K562 (cell line): ENCODE measurements at regions not wholly inside any gene's neighbourhood (a gene's known extent, or its start where the extent isn't known, plus 50 kb on each side); places are given as distances from the start of the nearest gene placed in this dataset.

Experiments
- ATAC-seq: fragments of 200-7000 bp; cut with Tn5 transposase; 3 replicates; pipeline ENCODE4 v1.9.1; 2020; ENCODE audit warnings: moderate library complexity
- BruUV-seq: library from RNA; stranded (reverse); fragments of 400-500 nt; replicated peaks from 2 replicates; lab custom pipeline; 2021; lab: Mats Ljungman, UMichigan
- CTCF ChIA-PET: fragments of 300-600 bp; formaldehyde crosslinking; extraction: SDS; loops from one replicate; lab custom pipeline; 2021; ENCODE audit warnings: low intra/inter-chr PET ratio; lab: Yijun Ruan, JAX
- POLR2A ChIA-PET: fragments of 300-600, 350-650 bp; sonication (Branson Sonifier 250); formaldehyde crosslinking; extraction: SDS; loops from one replicate; lab custom pipeline; 2021; ENCODE audit warnings: antibody characterized with exemption, inconsistent platforms; lab: Yijun Ruan, JAX
- DNase-seq, 4 experiments: peaks; one replicate each; pipeline versions ENCODE4 v3.0.0 to v3.0.0-alpha.2; 2011 to 2018; ENCODE audit warnings: low spot score in 3 of 4, mixed read lengths in 3 of 4; ENCODE audit errors: extremely low read depth in 1 of 4
- FAIRE-seq: peaks from 2 replicates; lab custom pipeline; 2011; peaks lifted over from hg19 to GRCh38; lab: Jason Lieb, UNC
- H2AFZ ChIP-seq: 2 replicates; pipeline ENCODE4 v1.6.0; 2011; ENCODE audit warnings: low read depth, low read length, control low read depth, inconsistent platforms
- H3K27ac ChIP-seq: fragments of 200-600 bp; 3 replicates; pipeline ENCODE4 v1.8.0; 2011; ENCODE audit warnings: low read depth, mild to moderate bottlenecking, control low read depth, inconsistent platforms, low read length, moderate library complexity, mixed read lengths; ENCODE audit errors: extremely low read depth
- H3K27me3 ChIP-seq, 2 experiments: fragments of 300-600 bp in 1 of 2; 2 replicates in 1 of 2; 3 replicates in 1 of 2; pipeline versions ENCODE4 v1.6.0 to v1.8.0; 2011; ENCODE audit warnings: inconsistent platforms in 2 of 2, low read length in 2 of 2, mild to moderate bottlenecking in 1 of 2, mixed read lengths in 1 of 2, moderate library complexity in 1 of 2; ENCODE audit not compliant: control insufficient read depth in 2 of 2, insufficient read depth in 2 of 2
- H3K36me3 ChIP-seq: fragments of 300-600 bp; 3 replicates; pipeline ENCODE4 v1.8.0; 2011; ENCODE audit warnings: mild to moderate bottlenecking, low read length, inconsistent platforms; ENCODE audit not compliant: control insufficient read depth, insufficient read depth
- H3K4me1 ChIP-seq, 2 experiments: fragments of 200-600 bp in 1 of 2; replicated peaks in 1 of 2; 2 replicates in 1 of 2; 3 replicates in 1 of 2; pipeline versions ENCODE4 v1.5.1 to v1.8.0; 2011; ENCODE audit warnings: inconsistent platforms in 2 of 2, low read length in 2 of 2, mild to moderate bottlenecking in 1 of 2, mixed read lengths in 1 of 2, moderate library complexity in 1 of 2; ENCODE audit not compliant: control insufficient read depth in 2 of 2, insufficient read depth in 2 of 2
- H3K4me2 ChIP-seq: 2 replicates; pipeline ENCODE4 v1.6.1; 2011; ENCODE audit warnings: low read length, control low read depth, inconsistent platforms, mixed read lengths; ENCODE audit not compliant: insufficient read depth
- H3K4me3 ChIP-seq: fragments of 200-600 bp; sonication (generic), shearing (Covaris generic); 2 replicates; pipeline ENCODE4 v1.5.1; 2016; ENCODE audit warnings: control low read depth, inconsistent platforms
- H3K79me2 ChIP-seq: fragments of 200-600 bp; 3 replicates; pipeline ENCODE4 v1.8.0; 2011; ENCODE audit warnings: low read length, inconsistent platforms; ENCODE audit not compliant: control insufficient read depth, insufficient read depth
- H3K9ac ChIP-seq, 2 experiments: 2 replicates each; pipeline versions ENCODE4 v1.6.0 to v1.6.1; 2011; ENCODE audit warnings: low read depth in 2 of 2, low read length in 2 of 2, control low read depth in 1 of 2, inconsistent platforms in 1 of 2, mild to moderate bottlenecking in 1 of 2, mixed read lengths in 1 of 2; ENCODE audit not compliant: insufficient read depth in 1 of 2
- H3K9me1 ChIP-seq: one replicate; pipeline ENCODE4 v1.6.0; 2011; ENCODE audit warnings: inconsistent platforms, mild to moderate bottlenecking, low read length, moderate library complexity; ENCODE audit not compliant: control insufficient read depth, insufficient read depth
- H3K9me3 ChIP-seq: replicated peaks from 2 replicates; pipeline ENCODE4 v1.5.1; 2011; ENCODE audit warnings: low read depth, low read length, inconsistent platforms; ENCODE audit not compliant: control insufficient read depth, insufficient read depth
- H4K20me1 ChIP-seq: replicated peaks from 2 replicates; pipeline ENCODE4 v1.6.1; 2011; ENCODE audit warnings: low read length, inconsistent platforms, mixed read lengths; ENCODE audit not compliant: control insufficient read depth, insufficient read depth
- ARID2 ChIP-seq: fragments of 450-650 bp; IDR thresholded peaks from 2 replicates; pipeline ENCODE4 v1.6.1; 2017; ENCODE audit warnings: antibody characterized with exemption, mild to moderate bottlenecking
- E2F5 ChIP-seq: sonication (generic); formaldehyde crosslinking; IDR thresholded peaks from 2 replicates; pipeline ENCODE4 v1.8.0; 2022; ENCODE audit warnings: mild to moderate bottlenecking, missing genetic modification reagents
- RBM25 ChIP-seq: fragments of 200-400 bp; formaldehyde crosslinking; IDR thresholded peaks from 2 replicates; pipeline ENCODE4 v1.6.1; 2018; ENCODE audit warnings: low read length, low read depth, moderate library complexity; ENCODE audit not compliant: severe bottlenecking
- TCF7 ChIP-seq: sonication (generic); IDR thresholded peaks from 2 replicates; pipeline ENCODE4 v1.6.1; 2016; ENCODE audit warnings: antibody characterized with exemption, borderline replicate concordance
- YY1 ChIP-seq, 3 experiments: IDR thresholded peaks; 2 replicates each; pipeline ENCODE4 v1.6.1; 2011; ENCODE audit warnings: low read length in 2 of 3, mild to moderate bottlenecking in 2 of 3, moderate library complexity in 2 of 3, borderline replicate concordance in 1 of 3, control low read depth in 1 of 3, low read depth in 1 of 3; ENCODE audit not compliant: insufficient read depth in 3 of 3, insufficient replicate concordance in 2 of 3, control insufficient read depth in 1 of 3, insufficient read length in 1 of 3; ENCODE audit errors: extremely low read depth in 1 of 3
- ZNF695 ChIP-seq: fragments of 450-650 bp; formaldehyde crosslinking; IDR thresholded peaks from 2 replicates; pipeline ENCODE4 v1.4.0; 2020; ENCODE audit warnings: mild to moderate bottlenecking, moderate library complexity
- WGBS: fragments of 100-300 bp; shearing (Covaris generic); methylation state at CpG from one replicate; pipeline ENCODE4 v1.1.6; 2016; ENCODE audit warnings: low coverage, mixed read lengths; ENCODE audit not compliant: insufficient coverage; ENCODE audit errors: missing lambda C conversion rate; 5-methylcytosine and 5-hydroxymethylcytosine counted together
- in situ Hi-C: fragments of 300-500 bp; cut with MboI; formaldehyde crosslinking; loops from 4 replicates; pipeline ENCODE4 v1.15.0; 2018; ENCODE audit warnings: inconsistent platforms, mixed read lengths
- intact Hi-C: fragments of 100-400 bp; cut with micrococcal nuclease; formaldehyde crosslinking; loops from 2 replicates; pipeline ENCODE4 v1.14.2; 2022

DNA sequence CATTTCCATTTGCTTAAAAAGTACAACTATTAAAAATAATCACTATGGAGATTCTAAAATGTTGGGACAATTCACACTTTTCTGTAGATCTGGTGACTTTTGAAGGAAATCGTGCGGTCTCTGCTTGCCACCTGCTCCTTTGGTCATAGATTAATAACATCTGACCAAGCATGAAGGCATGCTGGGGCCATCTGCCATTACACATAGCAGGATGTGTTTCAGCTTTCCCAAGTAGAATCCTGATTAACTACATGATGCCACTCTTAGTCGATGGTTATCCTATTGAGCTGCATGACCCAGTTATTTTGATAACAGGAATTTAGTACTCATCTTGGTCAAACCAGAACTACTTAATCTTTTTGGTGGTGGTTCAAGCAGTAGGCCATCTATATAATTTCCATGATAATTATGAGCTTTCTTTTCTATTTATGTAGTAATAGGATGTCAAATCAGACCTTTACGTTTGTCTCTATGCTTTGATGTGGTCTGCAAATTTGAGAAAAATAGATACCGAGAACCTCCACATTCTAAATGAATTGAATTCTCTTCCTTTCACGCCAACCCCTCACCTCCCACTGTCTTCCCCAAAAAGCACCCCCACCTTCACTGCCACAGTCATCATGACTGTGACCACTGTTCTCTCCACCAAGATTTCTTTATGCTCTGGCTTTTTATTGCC lies 158.1 kb downstream of the DIPK2A start:
- Histone ChIP-seq H4K20me1 (no peaks in the 10 kb centered on the region), H3K9me1 (no peaks in the 10 kb centered on the region), H3K4me1 (no peaks in the 10 kb centered on the region), H2AFZ (no peak overlapping the region), H3K27ac (no peak overlapping the region), H3K9ac (no peak overlapping the region), H3K36me3 (no peaks in the 10 kb centered on the region), H3K4me3 (no peak overlapping the region), H3K9me3 (no peaks in the 10 kb centered on the region), H3K4me2 (no peak overlapping the region), H3K79me2 (no peaks in the 10 kb centered on the region), H3K27me3 (no peaks in the 10 kb centered on the region)
- 3% methylated on average over 6 of the region's 6 CpGs for WGBS
- FAIRE-seq (no peak), ATAC-seq (no peak), DNase-seq (no peak)
- in situ Hi-C loops: no loop called here
- ChIA-PET CTCF (no interaction called here), POLR2A (no interaction called here)
- intact Hi-C loops: no loop called here
- no TSS peak for BruUV-seq
- no peak for TF ChIP-seq RBM25
- TF ChIP-seq ARID2: no peak
- no peak for TF ChIP-seq TCF7
- no peak for TF ChIP-seq E2F5 (CRISPR knock-in tag)
- no peak for TF ChIP-seq YY1 (IDR thresholded peaks at IDR 0.05; ENCODE audit: borderline replicate concordance in 1 of 3, control insufficient read depth in 1 of 3, extremely low read depth in 1 of 3, insufficient read depth in 3 of 3, insufficient read length in 1 of 3, insufficient replicate concordance in 2 of 3, low read depth in 1 of 3, low read length in 2 of 3)
- TF ChIP-seq ZNF695: no peak
